Stimulated activated effector memory CD8-positive, alpha-beta T cell treated with anti-CD3 and anti-CD28 coated beads, Interleukin-12 subunit alpha, Interleukin-12 subunit beta, amount 100 ng/mL, for 72 hours (primary cell): ENCODE measurements at regions not wholly inside any gene's neighbourhood (a gene's known extent, or its start where the extent isn't known, plus 50 kb on each side); places are given as distances from the start of the nearest gene placed in this dataset.
A peak's percentile ranks its signal among the peaks of the same experiment; 100 is the strongest.
"Not testable (repeated sequence)": the region's sequence is repeated elsewhere in the genome, so short reads cannot be mapped to it uniquely, and the experiment has no call there.

ENCODE experiments used
- ATAC-seq: fragments of 150-1000 bp; cut with Tn5 transposase; 2 replicates; pipeline ENCODE4 v1.10.0; 2021
- DNase-seq, 2 donors: peaks; one replicate each; pipeline ENCODE4 v3.0.0; 2021 to 2022; ENCODE audit warnings: low spot score in 2 of 2
- H3K27ac Mint-ChIP-seq: one replicate; pipeline ENCODE4 v1.8.0; 2022; ENCODE audit warnings: mild to moderate bottlenecking, mixed read lengths
- H3K36me3 Mint-ChIP-seq: one replicate; pipeline ENCODE4 v1.8.0; 2022; ENCODE audit warnings: mild to moderate bottlenecking, mixed read lengths
- H3K4me1 Mint-ChIP-seq: one replicate; pipeline ENCODE4 v1.8.0; 2022; ENCODE audit warnings: mixed read lengths
- H3K4me3 Mint-ChIP-seq: one replicate; pipeline ENCODE4 v1.8.0; 2022; ENCODE audit warnings: mild to moderate bottlenecking, mixed read lengths
- H3K9me3 Mint-ChIP-seq: one replicate; pipeline ENCODE4 v1.8.0; 2022; ENCODE audit warnings: mixed read lengths

DNA sequence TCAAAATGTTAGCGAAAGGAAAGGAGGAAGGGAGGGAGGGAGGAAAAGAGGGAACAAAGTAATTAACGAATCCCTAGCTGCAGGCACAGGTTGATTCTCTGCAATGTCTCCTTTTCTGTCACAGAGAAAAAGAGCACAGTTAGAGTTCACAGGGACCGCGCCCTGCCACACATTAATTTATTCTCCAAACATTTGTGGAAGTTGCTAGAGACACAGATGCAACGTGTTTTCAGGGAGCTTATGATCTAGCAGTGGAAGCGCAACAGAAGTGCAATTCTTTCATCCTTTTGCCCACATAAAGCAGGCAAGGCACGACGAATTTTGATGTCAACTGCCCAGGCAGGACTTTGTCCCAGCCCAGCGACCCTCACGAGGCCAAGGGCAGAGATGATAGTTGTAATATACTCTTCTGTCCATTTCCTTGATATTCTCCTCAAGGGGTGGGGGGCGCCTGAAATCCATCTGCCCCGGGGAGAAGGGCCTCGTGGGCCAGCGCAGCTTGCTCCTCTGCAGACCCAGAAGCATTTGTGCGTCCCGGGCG is 101.7 kb upstream of the ZNF438 start:
- H3K27ac Mint-ChIP-seq: no peak overlapping the region
- H3K9me3 Mint-ChIP-seq: no peaks in the 10 kb centered on the region
- peak overlapping the region; percentile 65 for H3K4me3 Mint-ChIP-seq
- DNase-seq: no peak
- no peak for ATAC-seq
- H3K36me3 Mint-ChIP-seq: peaks cover 8% of the 10 kb centered on the region
- H3K4me1 Mint-ChIP-seq: peaks cover 35% of the 10 kb centered on the region

DNA sequence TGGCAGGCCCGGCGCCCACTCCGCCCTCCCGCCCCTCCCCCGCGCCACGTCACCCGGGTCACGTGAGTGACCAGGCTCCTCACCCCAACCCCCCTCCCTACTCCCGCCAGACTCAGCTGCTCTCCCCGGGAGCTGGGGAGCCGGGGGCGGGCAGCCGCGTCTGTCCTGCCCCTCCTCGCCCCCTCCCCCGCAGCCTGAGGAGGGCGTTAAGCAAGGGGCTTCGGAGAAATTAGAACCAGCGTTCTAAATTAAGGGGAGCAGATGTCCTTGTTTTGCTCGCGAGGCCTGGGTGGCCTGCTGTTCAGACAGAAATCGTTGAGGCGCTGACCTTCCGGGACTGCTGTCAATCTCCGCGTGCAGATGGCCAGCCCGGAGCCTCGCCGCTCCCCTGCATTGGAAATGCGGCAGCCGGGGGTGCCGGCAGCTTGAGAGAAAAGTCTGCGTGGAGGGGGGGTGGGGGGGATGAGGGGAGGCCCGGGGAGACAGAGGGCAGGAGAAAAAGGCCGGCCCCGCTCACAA is 102.2 kb upstream of the ZNF438 start:
- Mint-ChIP-seq H3K27ac (peak overlapping the region; percentile 69), H3K4me1 (peaks cover 35% of the 10 kb centered on the region), H3K4me3 (peak overlapping the region; percentile 65), H3K9me3 (no peaks in the 10 kb centered on the region), H3K36me3 (peaks cover 8% of the 10 kb centered on the region)
- ATAC-seq (peak; percentile 72), DNase-seq (peak; percentile 41 to 69)

GRCh38 chr10:31134311-31134952 is 102.8 kb upstream of the ZNF438 start:
- peaks cover 35% of the 10 kb centered on the region for H3K4me1 Mint-ChIP-seq
- H3K4me3 Mint-ChIP-seq: peak overlapping the region; percentile 65
- peak; percentile 53 for ATAC-seq
- no peaks in the 10 kb centered on the region for H3K9me3 Mint-ChIP-seq
- DNase-seq: no peak
- H3K27ac Mint-ChIP-seq: peak overlapping the region; percentile 69
- H3K36me3 Mint-ChIP-seq: peaks cover 8% of the 10 kb centered on the region

DNA sequence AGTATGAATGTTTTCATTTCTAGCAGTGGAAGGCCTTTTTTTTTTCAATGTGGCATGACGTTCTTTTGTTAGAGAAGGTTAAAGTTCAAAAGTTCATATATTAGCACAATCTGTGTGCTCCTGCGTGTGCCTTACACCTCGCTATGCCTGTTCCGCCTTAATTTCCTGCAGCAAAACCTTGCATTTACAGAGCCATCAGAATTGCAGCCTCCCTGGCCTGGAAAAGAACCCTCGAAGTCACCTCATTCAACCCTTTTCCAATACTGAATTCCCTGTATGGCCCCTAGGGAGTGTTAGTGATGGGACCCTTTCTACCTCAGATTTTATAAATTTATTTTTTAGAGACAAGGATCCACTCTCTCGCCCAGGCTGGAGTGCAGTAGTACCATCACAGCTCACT is 103.5 kb upstream of the ZNF438 start:
- Mint-ChIP-seq H3K36me3 (peaks cover 8% of the 10 kb centered on the region), H3K4me1 (peaks cover 35% of the 10 kb centered on the region), H3K4me3 (peak overlapping the region; percentile 65), H3K27ac (peak overlapping the region; percentile 69), H3K9me3 (no peaks in the 10 kb centered on the region)
- ATAC-seq (no peak), DNase-seq (no peak)

GRCh38 chr10:31135791-31136190 is 104.1 kb upstream of the ZNF438 start:
- H3K36me3 Mint-ChIP-seq, H3K27ac Mint-ChIP-seq, H3K9me3 Mint-ChIP-seq, H3K4me3 Mint-ChIP-seq, ATAC-seq, DNase-seq: not testable (repeated sequence)
- H3K4me1 Mint-ChIP-seq: peaks cover 35% of the 10 kb centered on the region

- Mint-ChIP-seq H3K36me3 (peaks cover 8% of the 10 kb centered on the region), H3K27ac (no peak overlapping the region), H3K4me1 (peaks cover 35% of the 10 kb centered on the region), H3K9me3 (no peaks in the 10 kb centered on the region), H3K4me3 (no peak overlapping the region)
- no peak for ATAC-seq
- DNase-seq: no peak
Measured at GRCh38 chr10:31136386-31136785, 104.7 kb upstream of the ZNF438 start.

GRCh38 chr10:31136930-31137885 is 105.5 kb upstream of the ZNF438 start:
- ATAC-seq: no peak
- Mint-ChIP-seq H3K9me3 (no peaks in the 10 kb centered on the region), H3K27ac (no peak overlapping the region), H3K36me3 (peaks cover 8% of the 10 kb centered on the region), H3K4me3 (no peak overlapping the region), H3K4me1 (peaks cover 35% of the 10 kb centered on the region)
- DNase-seq: peak in 1 of 2 donors; percentile 22

GRCh38 chr10:31138026-31138553 is 106.4 kb upstream of the ZNF438 start:
- Mint-ChIP-seq H3K27ac (no peak overlapping the region), H3K4me1 (peaks cover 27% of the 10 kb centered on the region), H3K36me3 (peaks cover 8% of the 10 kb centered on the region)

DNA sequence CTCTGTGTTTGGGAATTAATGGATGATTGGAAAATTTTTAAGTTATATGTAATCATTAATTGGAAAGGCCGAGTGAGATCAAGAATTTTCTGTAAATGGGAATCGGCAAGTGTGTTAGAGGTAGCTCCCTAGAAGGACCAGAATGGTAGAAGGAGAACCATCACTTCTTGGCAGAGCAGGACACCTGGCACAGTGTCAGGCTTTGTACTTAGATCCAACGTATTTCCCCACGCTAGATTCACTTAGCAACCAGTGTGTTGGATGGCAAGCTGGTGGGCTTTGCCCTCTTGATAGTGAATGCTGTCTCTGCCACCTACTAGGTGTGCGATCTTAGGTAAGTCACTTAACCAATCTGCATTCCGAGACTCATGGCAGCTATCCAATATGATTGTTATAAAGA is 107.8 kb upstream of the ZNF438 start:
- peaks cover 7% of the 10 kb centered on the region for H3K36me3 Mint-ChIP-seq
- ATAC-seq: no peak
- H3K4me1 Mint-ChIP-seq: peaks cover 21% of the 10 kb centered on the region
- peak overlapping the region; percentile 14 for H3K27ac Mint-ChIP-seq
- H3K4me3 Mint-ChIP-seq: no peak overlapping the region
- DNase-seq: peak in 1 of 2 donors; percentile 26
- H3K9me3 Mint-ChIP-seq: no peaks in the 10 kb centered on the region

More at GRCh38 chr10:31138026-31138553, 106.4 kb upstream of the ZNF438 start:
- no peak overlapping the region for H3K4me3 Mint-ChIP-seq
- no peaks in the 10 kb centered on the region for H3K9me3 Mint-ChIP-seq
- ATAC-seq: no peak
- DNase-seq: peak in 1 of 2 donors; percentile 29

- Mint-ChIP-seq H3K27ac (peak overlapping the region; percentile 14), H3K4me1 (peaks cover 18% of the 10 kb centered on the region), H3K4me3 (no peak overlapping the region), H3K9me3 (no peaks in the 10 kb centered on the region), H3K36me3 (no peaks in the 10 kb centered on the region)
- DNase-seq (peak in 1 of 2 donors; percentile 15), ATAC-seq (no peak)
Measured at GRCh38 chr10:31140716-31141115, 109.1 kb upstream of the ZNF438 start.

GRCh38 chr10:31142026-31142425 is 110.4 kb upstream of the ZNF438 start:
- no peaks in the 10 kb centered on the region for H3K36me3 Mint-ChIP-seq
- no peak for DNase-seq
- H3K27ac Mint-ChIP-seq: no peak overlapping the region
- ATAC-seq: no peak
- no peak overlapping the region for H3K4me3 Mint-ChIP-seq
- H3K9me3 Mint-ChIP-seq: no peaks in the 10 kb centered on the region
- H3K4me1 Mint-ChIP-seq: peaks cover 18% of the 10 kb centered on the region

DNA sequence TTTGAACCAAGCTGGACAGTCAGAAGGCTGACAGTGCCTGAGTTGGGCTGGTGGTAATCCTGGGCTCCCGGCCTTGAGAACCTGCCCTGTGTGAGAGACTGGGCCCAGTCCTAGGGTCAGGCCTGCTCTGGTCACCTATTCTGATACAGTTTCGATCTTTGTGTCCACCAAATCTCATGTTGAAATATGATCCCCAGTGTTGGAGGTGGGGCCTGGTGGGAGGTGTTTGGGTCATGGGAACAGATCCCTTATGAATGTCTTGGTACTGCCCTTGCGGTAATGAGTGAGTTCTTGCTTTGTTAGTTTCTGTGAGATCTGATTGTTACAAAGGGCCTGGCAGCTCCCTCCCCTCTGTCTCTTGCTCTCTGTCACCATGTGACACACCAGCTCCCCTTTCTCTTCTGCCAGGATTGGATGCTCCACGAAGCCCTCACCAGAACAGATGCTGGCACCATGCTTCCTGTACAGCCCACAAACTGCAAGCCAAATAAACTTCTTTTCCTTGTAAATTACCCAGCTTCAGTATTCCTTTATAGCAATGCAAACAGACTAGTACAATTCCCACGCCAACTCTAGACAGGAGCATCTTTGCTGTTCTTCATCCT is 111.8 kb upstream of the ZNF438 start:
- H3K4me1 Mint-ChIP-seq: peaks cover 12% of the 10 kb centered on the region
- no peak for ATAC-seq
- H3K27ac Mint-ChIP-seq: no peak overlapping the region

GRCh38 chr10:31145986-31146385 is 114.3 kb upstream of the ZNF438 start:
- Mint-ChIP-seq H3K4me1 (peaks cover 12% of the 10 kb centered on the region), H3K4me3 (no peak overlapping the region), H3K36me3 (no peaks in the 10 kb centered on the region), H3K9me3 (no peaks in the 10 kb centered on the region), H3K27ac (no peak overlapping the region)
- no peak for DNase-seq
- no peak for ATAC-seq

More for the DNA sequence above, 111.8 kb upstream of the ZNF438 start:
- peak in 1 of 2 donors; percentile 42 for DNase-seq
- Mint-ChIP-seq H3K36me3 (no peaks in the 10 kb centered on the region), H3K4me3 (no peak overlapping the region), H3K9me3 (no peaks in the 10 kb centered on the region)

- no peak for DNase-seq
- peak; percentile 74 for ATAC-seq
- H3K27ac Mint-ChIP-seq: no peak overlapping the region
- H3K36me3 Mint-ChIP-seq: no peaks in the 10 kb centered on the region
- H3K9me3 Mint-ChIP-seq: no peaks in the 10 kb centered on the region
- H3K4me3 Mint-ChIP-seq: no peak overlapping the region
- H3K4me1 Mint-ChIP-seq: peaks cover 12% of the 10 kb centered on the region
Measured at GRCh38 chr10:31146491-31147209, 115.0 kb upstream of the ZNF438 start.
